ENCODE measurements at regions not wholly inside any gene's neighbourhood (a gene's known extent, or its start where the extent isn't known, plus 50 kb on each side); places are given as distances from the start of the nearest gene placed in this dataset.

DNA sequence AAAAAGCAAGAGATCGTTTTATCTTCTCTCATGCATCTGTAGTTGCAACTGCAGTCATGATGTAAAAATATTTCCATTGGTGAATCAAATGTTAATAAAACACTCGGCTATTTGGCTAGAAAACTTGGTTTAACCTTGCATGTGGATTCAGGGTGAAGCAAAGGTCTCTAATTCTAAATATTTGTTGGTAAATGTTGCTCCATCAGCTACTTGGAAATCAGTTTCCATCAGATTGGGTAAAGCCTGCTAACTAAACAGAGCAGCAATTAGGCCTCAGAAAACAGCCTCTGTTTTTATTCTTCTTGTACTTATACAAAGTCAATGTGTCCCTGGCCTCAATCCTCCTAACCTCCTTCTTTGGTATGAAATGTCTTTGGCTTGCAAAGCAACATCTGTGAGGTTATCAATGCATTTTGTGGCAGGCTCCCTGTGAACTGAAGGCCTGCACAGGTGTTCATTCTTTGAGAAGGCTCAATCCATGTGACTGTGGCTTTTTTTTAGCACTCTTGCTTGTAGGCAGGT lies 312.3 kb downstream of the WDR72 start:
- 0% methylated on average over 2 of the region's 2 CpGs for WGBS (ENCODE audit: insufficient coverage, low coverage, missing lambda C conversion rate)
- H3K4me3 ChIP-seq, result no peak overlapping the region
- H2AFZ ChIP-seq (ENCODE audit: low read depth, low read length), result no peak overlapping the region
- no peaks in the 10 kb centered on the region for H3K9me3 ChIP-seq (replicated peaks; ENCODE audit: control insufficient read depth, insufficient read depth, low read depth, low read length)
- no peak overlapping the region for H3K27ac ChIP-seq (ENCODE audit: extremely low read depth, low read depth, low read length)
- H4K20me1 ChIP-seq (replicated peaks; ENCODE audit: control insufficient read depth, insufficient read depth, low read length), result no peaks in the 10 kb centered on the region
- H3K27me3 ChIP-seq (ENCODE audit: control insufficient read depth in 2 of 2, insufficient read depth in 2 of 2, low read length in 2 of 2), result no peaks in the 10 kb centered on the region
- ChIA-PET POLR2A (no interaction called here), CTCF (ENCODE audit: low intra/inter-chr PET ratio) (no interaction called here)
- no peaks in the 10 kb centered on the region for H3K36me3 ChIP-seq (ENCODE audit: control insufficient read depth, insufficient read depth, low read length)
- FAIRE-seq, result no peak
- no peaks in the 10 kb centered on the region for H3K9me1 ChIP-seq (ENCODE audit: control insufficient read depth, insufficient read depth, low read length)
- no peaks in the 10 kb centered on the region for H3K4me1 ChIP-seq (replicated peaks in 1 of 2; ENCODE audit: control insufficient read depth in 2 of 2, insufficient read depth in 2 of 2, low read length in 2 of 2)
- intact Hi-C loops (cut with micrococcal nuclease) (no loop called here), in situ Hi-C loops (cut with MboI) (no loop called here)
- no peak overlapping the region for H3K9ac ChIP-seq (ENCODE audit: insufficient read depth in 1 of 2, low read depth in 2 of 2, low read length in 2 of 2)
- no peak overlapping the region for H3K4me2 ChIP-seq (ENCODE audit: insufficient read depth, low read length)
- H3K79me2 ChIP-seq (ENCODE audit: control insufficient read depth, insufficient read depth, low read length), result no peaks in the 10 kb centered on the region
- no peak for DNase-seq (ENCODE audit: extremely low read depth in 1 of 4, low spot score in 3 of 4)
- no peak for ATAC-seq
- no TSS peak for BruUV-seq (replicated peaks)
- TF ChIP-seq, protein P1, sequence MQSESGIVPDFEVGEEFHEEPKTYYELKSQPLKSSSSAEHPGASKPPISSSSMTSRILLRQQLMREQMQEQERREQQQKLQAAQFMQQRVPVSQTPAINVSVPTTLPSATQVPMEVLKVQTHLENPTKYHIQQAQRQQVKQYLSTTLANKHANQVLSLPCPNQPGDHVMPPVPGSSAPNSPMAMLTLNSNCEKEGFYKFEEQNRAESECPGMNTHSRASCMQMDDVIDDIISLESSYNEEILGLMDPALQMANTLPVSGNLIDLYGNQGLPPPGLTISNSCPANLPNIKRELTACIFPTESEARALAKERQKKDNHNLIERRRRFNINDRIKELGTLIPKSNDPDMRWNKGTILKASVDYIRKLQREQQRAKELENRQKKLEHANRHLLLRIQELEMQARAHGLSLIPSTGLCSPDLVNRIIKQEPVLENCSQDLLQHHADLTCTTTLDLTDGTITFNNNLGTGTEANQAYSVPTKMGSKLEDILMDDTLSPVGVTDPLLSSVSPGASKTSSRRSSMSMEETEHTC (IDR thresholded peaks at IDR 0.05), result no peak
- TF ChIP-seq ZNF76 (CRISPR knock-in tag; IDR thresholded peaks at IDR 0.05; ENCODE audit: borderline replicate concordance) (no peak), MEF2A (IDR thresholded peaks at IDR 0.05; ENCODE audit: control insufficient read depth, low read depth, low read length) (no peak), RFX7 (CRISPR knock-in tag; IDR thresholded peaks at IDR 0.05) (no peak)

DNA sequence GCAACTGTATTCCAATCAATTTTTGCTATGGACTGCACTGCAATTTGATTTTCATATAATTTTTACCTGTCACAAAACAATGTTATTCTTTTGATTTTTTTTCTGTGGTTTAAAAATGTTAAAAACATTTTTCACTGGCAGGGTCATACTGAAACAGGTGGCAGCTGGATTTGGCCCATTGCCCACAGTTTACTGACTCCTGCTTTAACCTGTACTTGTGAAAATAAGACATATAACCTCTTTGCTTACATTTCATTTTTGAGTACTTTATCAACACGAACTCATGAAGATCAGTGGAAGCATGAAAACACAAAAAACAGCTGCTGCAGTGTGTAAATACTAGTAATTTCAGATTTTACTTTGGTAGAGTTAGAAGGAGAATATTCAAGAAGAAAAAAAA lies 313.1 kb downstream of the WDR72 start:
- H3K4me3 ChIP-seq, result no peak overlapping the region
- 0% methylated on average over 1 of the region's 1 CpG for WGBS (ENCODE audit: insufficient coverage, low coverage, missing lambda C conversion rate)

More for the DNA sequence above, 313.1 kb downstream of the WDR72 start:
- H3K79me2 ChIP-seq (ENCODE audit: control insufficient read depth, insufficient read depth, low read length), result no peaks in the 10 kb centered on the region
- H2AFZ ChIP-seq (ENCODE audit: low read depth, low read length), result no peak overlapping the region
- no peaks in the 10 kb centered on the region for H3K9me1 ChIP-seq (ENCODE audit: control insufficient read depth, insufficient read depth, low read length)
- no peaks in the 10 kb centered on the region for H3K36me3 ChIP-seq (ENCODE audit: control insufficient read depth, insufficient read depth, low read length)
- no peak for DNase-seq (ENCODE audit: extremely low read depth in 1 of 4, low spot score in 3 of 4)
- no peaks in the 10 kb centered on the region for H4K20me1 ChIP-seq (replicated peaks; ENCODE audit: control insufficient read depth, insufficient read depth, low read length)
- H3K4me2 ChIP-seq (ENCODE audit: insufficient read depth, low read length), result no peak overlapping the region
- FAIRE-seq, result no peak
- H3K4me1 ChIP-seq (replicated peaks in 1 of 2; ENCODE audit: control insufficient read depth in 2 of 2, insufficient read depth in 2 of 2, low read length in 2 of 2), result no peaks in the 10 kb centered on the region
- POLR2A ChIA-PET, result no interaction called here
- TF ChIP-seq, protein P2, sequence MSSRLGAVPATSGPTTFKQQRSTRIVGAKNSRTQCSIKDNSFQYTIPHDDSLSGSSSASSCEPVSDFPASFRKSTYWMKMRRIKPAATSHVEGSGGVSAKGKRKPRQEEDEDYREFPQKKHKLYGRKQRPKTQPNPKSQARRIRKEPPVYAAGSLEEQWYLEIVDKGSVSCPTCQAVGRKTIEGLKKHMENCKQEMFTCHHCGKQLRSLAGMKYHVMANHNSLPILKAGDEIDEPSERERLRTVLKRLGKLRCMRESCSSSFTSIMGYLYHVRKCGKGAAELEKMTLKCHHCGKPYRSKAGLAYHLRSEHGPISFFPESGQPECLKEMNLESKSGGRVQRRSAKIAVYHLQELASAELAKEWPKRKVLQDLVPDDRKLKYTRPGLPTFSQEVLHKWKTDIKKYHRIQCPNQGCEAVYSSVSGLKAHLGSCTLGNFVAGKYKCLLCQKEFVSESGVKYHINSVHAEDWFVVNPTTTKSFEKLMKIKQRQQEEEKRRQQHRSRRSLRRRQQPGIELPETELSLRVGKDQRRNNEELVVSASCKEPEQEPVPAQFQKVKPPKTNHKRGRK (tag; IDR thresholded peaks at IDR 0.05), result no peak
- no peak for TF ChIP-seq U2AF2 (optimal IDR thresholded peaks at IDR 0.05; ENCODE audit: low read depth, low read length)
- no peak for TF ChIP-seq TCF7 (IDR thresholded peaks at IDR 0.05; ENCODE audit: borderline replicate concordance)
- H3K27ac ChIP-seq (ENCODE audit: extremely low read depth, low read depth, low read length), result no peak overlapping the region
- no peak overlapping the region for H3K9ac ChIP-seq (ENCODE audit: insufficient read depth in 1 of 2, low read depth in 2 of 2, low read length in 2 of 2)
- H3K9me3 ChIP-seq (replicated peaks; ENCODE audit: control insufficient read depth, insufficient read depth, low read depth, low read length), result no peaks in the 10 kb centered on the region
- intact Hi-C loops (cut with micrococcal nuclease) (no loop called here), in situ Hi-C loops (cut with MboI) (no loop called here)
- BruUV-seq (replicated peaks), result no TSS peak
- CTCF ChIA-PET (ENCODE audit: low intra/inter-chr PET ratio), result no interaction called here
- H3K27me3 ChIP-seq (ENCODE audit: control insufficient read depth in 2 of 2, insufficient read depth in 2 of 2, low read length in 2 of 2), result no peaks in the 10 kb centered on the region
- ATAC-seq, result no peak
